ENCODE measurements at regions not wholly inside any gene's neighbourhood (a gene's known extent, or its start where the extent isn't known, plus 50 kb on each side); places are given as distances from the start of the nearest gene placed in this dataset.
"Not testable (repeated sequence)": the region's sequence is repeated elsewhere in the genome, so short reads cannot be mapped to it uniquely, and the experiment has no call there.

- no peak for DNase-seq (ENCODE audit: extremely low read depth, low read depth)
These were observed 394.2 kb downstream of the EDEM1 start for GRCh38 chr3:5581743-5582142.

GRCh38 chr3:5583920-5584319, 396.4 kb downstream of the EDEM1 start:
- DNase-seq (ENCODE audit: extremely low read depth, low read depth) = no peak

GRCh38 chr3:5585085-5585484, 397.6 kb downstream of the EDEM1 start:
- no peak for DNase-seq (ENCODE audit: extremely low read depth, low read depth)

GRCh38 chr3:5606884-5607472, 419.5 kb downstream of the EDEM1 start:
- no peak for DNase-seq (ENCODE audit: extremely low read depth, low read depth)

- no peak for DNase-seq (ENCODE audit: extremely low read depth, low read depth)
These were observed 420.1 kb downstream of the EDEM1 start for GRCh38 chr3:5607581-5607980.

- not testable (repeated sequence) for DNase-seq (ENCODE audit: extremely low read depth, low read depth)
These were observed 421.5 kb downstream of the EDEM1 start for GRCh38 chr3:5608971-5609370.

- DNase-seq (ENCODE audit: extremely low read depth, low read depth) = no peak
These were observed 426.1 kb downstream of the EDEM1 start for GRCh38 chr3:5613599-5613998.

- no peak for DNase-seq (ENCODE audit: extremely low read depth, low read depth)
These were observed 429.4 kb downstream of the EDEM1 start for GRCh38 chr3:5616873-5617272.

- no peak for DNase-seq (ENCODE audit: extremely low read depth, low read depth)
These were observed 430.7 kb downstream of the EDEM1 start for GRCh38 chr3:5618170-5618569.

GRCh38 chr3:5630406-5630805, 442.9 kb downstream of the EDEM1 start:
- DNase-seq (ENCODE audit: extremely low read depth, low read depth) = no peak

GRCh38 chr3:5633960-5634359, 446.5 kb downstream of the EDEM1 start:
- no peak for DNase-seq (ENCODE audit: extremely low read depth, low read depth)

- no peak for DNase-seq (ENCODE audit: extremely low read depth, low read depth)
These were observed 446.9 kb downstream of the EDEM1 start for GRCh38 chr3:5634411-5634810.

- DNase-seq (ENCODE audit: extremely low read depth, low read depth) = no peak
These were observed 448.2 kb downstream of the EDEM1 start for GRCh38 chr3:5635746-5636145.

GRCh38 chr3:5638550-5638949, 451.0 kb downstream of the EDEM1 start:
- DNase-seq (ENCODE audit: extremely low read depth, low read depth) = no peak

GRCh38 chr3:5644773-5645670, 457.5 kb downstream of the EDEM1 start:
- DNase-seq (ENCODE audit: extremely low read depth, low read depth) = no peak

GRCh38 chr3:5645692-5646410, 458.3 kb downstream of the EDEM1 start:
- no peak for DNase-seq (ENCODE audit: extremely low read depth, low read depth)

- DNase-seq (ENCODE audit: extremely low read depth, low read depth) = no peak
These were observed 462.8 kb downstream of the EDEM1 start for GRCh38 chr3:5650303-5650702.

GRCh38 chr3:5651351-5651750, 463.8 kb downstream of the EDEM1 start:
- no peak for DNase-seq (ENCODE audit: extremely low read depth, low read depth)

GRCh38 chr3:5653426-5654143, 466.1 kb downstream of the EDEM1 start:
- no peak for DNase-seq (ENCODE audit: extremely low read depth, low read depth)

GRCh38 chr3:5657106-5657505, 469.6 kb downstream of the EDEM1 start:
- DNase-seq (ENCODE audit: extremely low read depth, low read depth) = no peak

GRCh38 chr3:5663601-5664000, 476.1 kb downstream of the EDEM1 start:
- no peak for DNase-seq (ENCODE audit: extremely low read depth, low read depth)

Measured in NCI-H460 (cell line).